ENCODE measurements at regions not wholly inside any gene's neighbourhood (a gene's known extent, or its start where the extent isn't known, plus 50 kb on each side); places are given as distances from the start of the nearest gene placed in this dataset.

DNA sequence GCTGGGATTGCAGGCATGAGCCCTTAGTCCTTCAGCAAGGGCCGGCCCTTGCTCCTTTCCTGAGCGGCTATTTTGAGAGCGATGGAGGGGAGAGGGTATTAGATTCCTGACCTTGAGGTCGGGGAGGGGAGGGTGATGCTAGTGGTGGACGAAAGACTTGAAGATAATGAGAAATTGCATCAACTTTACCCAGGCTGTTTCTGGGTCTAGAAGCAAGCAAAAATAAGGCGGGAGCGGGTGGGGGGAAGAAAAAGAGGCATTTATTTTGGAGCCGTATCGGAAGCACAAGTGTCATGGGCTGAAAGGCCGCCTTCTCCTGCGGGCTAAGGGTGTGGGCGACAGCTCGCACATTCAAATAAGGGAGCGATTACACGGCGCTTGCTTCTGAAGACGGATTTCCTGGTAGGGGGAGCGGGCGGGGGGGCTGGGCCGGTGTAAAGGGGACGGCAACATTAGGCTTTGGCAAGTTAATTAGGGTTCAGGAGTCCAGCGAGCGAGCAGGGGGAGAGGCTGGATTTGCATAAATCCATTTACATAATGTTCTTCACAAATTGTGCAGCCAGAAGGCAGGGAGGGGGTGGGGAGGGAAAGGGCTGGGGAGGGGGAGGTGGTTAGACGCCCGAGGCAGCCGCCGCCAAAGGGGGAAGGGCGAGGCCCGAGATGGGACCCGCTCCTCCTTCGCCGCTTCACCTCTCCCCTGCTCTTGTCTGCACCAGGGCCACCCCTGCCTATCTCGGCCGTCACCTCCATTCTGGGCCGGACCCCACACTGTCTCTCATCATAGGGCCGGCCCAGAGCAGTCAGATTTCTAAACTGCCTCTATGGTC, 245.9 kb downstream of the MIAT start (continued):
- TF ChIP-seq E2F6 (IDR thresholded peaks at IDR 0.05) (peak; percentile 43; the same call in 1 of the 2 replicates), CEBPB (IDR thresholded peaks at IDR 0.05; ENCODE audit: low read depth, low read length) (no peak), RXRA (IDR thresholded peaks at IDR 0.05; ENCODE audit: insufficient read depth, low read depth, low read length) (no peak), BACH1 (IDR thresholded peaks at IDR 0.05; ENCODE audit: low read length) (no peak), POLR2A (IDR thresholded peaks at IDR 0.05; ENCODE audit: control extremely low read depth in 1 of 2, low read depth in 2 of 2, low read length in 2 of 2) (no peak), KDM1A (IDR thresholded peaks at IDR 0.05; ENCODE audit: borderline replicate concordance, low read length) (no peak), USF2 (IDR thresholded peaks at IDR 0.05; ENCODE audit: low read length) (no peak), CTCF (IDR thresholded peaks at IDR 0.05; ENCODE audit: control extremely low read depth in 1 of 3, insufficient read depth in 1 of 3, low read depth in 1 of 3, low read length in 3 of 3) (no peak), TAF1 (IDR thresholded peaks at IDR 0.05; ENCODE audit: low read depth, low read length) (no peak), SRF (IDR thresholded peaks at IDR 0.05; ENCODE audit: low read depth, low read length) (no peak), KDM5A (IDR thresholded peaks at IDR 0.05; ENCODE audit: low read length) (no peak), NRF1 (IDR thresholded peaks at IDR 0.05; ENCODE audit: low read depth, low read length) (no peak), GABPA (IDR thresholded peaks at IDR 0.05; ENCODE audit: borderline replicate concordance, insufficient read depth, low read length) (no peak), TAF7 (optimal IDR thresholded peaks at IDR 0.05; ENCODE audit: borderline replicate concordance, low read depth, low read length) (no peak), SAP30 (IDR thresholded peaks at IDR 0.05; ENCODE audit: insufficient read depth, insufficient replicate concordance, low read length) (no peak), CREB1 (IDR thresholded peaks at IDR 0.05) (no peak)

Measured in H1 (cell line).